AML-193 (cell line): ENCODE measurements at regions not wholly inside any gene's neighbourhood (a gene's known extent, or its start where the extent isn't known, plus 50 kb on each side); places are given as distances from the start of the nearest gene placed in this dataset.
"Not testable (repeated sequence)": the region's sequence is repeated elsewhere in the genome, so short reads cannot be mapped to it uniquely, and the experiment has no call there.

Experiments used
- DNase-seq, 2 experiments: peaks; one replicate each; lab custom pipeline; 2025; lab: John Stamatoyannopoulos, UW

DNA sequence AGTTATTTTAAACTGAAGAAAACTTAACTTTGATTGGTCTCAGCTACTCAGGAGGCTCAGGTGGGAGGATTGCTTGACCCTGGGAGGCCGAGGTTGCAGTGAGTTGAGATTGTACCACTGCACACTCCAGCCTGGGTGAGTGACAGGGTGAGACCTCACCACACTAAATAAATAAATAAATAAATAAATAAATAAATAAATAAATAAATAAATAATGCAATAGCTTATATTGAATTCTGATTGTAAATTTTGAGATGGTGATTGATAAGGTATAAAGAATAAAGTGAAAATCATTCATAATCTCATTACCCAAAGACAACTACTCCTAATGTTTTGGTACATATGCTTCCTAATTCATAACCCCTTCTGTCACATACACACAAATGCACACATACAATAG, 58.1 kb downstream of the TUBA3C start:
- DNase-seq = no peak

DNA sequence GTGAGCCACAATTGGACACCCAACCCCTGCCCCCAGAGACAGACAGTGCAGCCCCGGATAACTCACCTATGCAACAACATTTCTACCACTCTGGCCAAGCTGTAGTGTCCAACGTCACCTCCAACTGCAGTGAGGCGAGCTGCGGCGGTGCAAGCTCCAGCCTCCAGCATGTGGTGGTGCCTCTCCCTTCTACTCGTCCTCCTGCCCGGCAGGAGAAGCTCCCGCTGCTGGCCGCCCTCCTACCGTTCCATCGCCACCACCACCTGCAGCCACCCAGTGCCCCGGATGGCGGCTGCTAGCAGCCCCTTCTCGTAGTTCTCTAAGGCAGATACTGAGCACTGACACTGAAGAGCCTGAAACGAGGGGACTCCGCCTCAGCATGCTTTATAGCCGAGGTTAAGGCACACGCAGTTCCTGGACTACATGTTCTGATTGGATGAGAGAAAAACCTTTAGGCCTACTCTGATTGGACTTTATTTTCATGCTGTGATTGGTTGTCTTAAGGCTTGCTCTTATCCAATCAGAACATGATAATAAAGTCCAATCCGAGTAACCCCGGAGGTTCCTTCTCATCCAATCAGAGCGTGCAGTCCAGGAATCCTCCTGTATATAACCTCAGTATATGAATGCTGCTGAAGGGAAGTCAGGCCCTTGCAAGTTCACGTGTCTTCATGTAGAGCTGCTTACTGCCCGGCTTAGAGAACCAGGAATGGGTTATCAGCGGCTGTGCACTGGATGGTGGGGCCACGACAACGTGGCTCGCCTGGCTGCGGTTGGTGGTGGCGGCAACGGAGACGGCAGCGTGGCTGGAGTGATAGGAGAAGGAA, 63.5 kb downstream of the TUBA3C start:
- DNase-seq = no peak

DNA sequence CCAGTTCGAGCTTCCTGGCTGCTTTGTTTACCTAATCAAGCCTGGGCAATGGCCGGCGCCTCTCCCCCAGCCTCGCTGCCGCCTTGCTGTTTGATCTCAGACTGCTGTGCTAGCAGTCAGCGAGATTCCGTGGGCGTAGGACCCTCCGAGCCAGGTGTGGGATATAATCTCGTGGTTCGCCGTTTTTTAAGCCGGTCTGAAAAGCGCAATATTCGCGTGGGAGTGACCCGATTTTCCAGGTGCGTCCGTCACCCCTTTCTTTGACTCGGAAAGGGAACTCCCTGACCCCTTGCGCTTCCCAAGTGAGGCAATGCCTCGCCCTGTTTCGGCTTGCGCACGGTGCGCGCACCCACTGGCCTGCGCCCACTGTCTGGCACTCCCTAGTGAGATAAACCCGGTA, 72.4 kb downstream of the TUBA3C start:
- not testable (repeated sequence) for DNase-seq

DNA sequence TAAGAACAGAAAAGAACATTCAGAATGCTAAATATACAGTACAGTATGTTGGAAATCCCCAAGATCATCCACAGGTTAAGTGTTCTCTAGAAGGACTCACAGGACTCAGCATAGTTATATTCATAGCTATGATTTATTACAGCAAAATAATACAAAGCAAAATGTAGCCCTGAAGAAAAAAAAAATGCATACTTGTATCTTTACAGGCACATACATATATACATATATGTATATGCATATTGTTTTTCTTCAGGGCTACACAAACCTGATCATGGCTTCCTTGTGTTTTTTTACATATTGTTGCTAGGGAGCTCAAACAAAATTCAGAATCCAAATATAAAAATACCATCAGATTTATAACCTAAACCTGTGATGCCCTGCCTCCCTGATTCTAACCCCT, 78.5 kb downstream of the TUBA3C start:
- no peak for DNase-seq

DNA sequence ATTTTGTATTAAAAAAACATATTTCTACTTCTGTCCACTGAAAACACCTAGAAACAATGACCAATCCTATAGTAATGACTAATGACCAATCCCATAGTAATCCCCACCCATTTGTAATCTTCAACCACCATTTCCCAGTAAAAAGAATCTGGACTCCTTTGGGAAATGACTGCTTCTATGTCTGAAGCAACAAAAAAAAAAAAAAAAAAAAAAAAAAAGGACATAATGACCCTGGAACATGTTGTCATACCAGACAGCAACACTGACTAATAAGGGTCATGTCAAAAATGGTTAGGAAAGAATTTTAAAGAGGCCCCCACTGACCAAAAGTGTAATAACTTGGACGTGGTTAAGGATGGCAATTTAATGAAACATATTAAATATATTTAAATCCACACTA, 88.3 kb downstream of the TUBA3C start:
- DNase-seq = no peak

DNA sequence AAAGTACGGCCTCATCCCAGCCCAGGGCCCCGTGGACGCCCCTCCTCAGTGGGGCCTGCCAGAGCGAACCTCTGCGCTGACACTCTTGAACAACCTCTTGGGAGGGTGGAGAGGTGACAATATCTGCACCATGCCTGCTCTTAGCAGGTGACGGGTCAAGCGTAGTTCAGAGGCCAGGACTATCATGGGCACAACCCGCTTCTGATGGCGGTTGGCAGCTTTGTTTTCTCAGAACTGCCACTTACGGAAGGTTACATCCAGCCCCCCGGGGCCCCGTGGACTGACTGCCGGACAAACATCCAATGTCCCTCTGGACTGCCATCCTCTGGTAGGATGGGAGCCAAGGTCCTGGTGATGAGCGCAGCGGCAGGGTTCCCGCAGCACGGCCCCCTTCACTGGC, 91.1 kb downstream of the TUBA3C start:
- no peak for DNase-seq

DNA sequence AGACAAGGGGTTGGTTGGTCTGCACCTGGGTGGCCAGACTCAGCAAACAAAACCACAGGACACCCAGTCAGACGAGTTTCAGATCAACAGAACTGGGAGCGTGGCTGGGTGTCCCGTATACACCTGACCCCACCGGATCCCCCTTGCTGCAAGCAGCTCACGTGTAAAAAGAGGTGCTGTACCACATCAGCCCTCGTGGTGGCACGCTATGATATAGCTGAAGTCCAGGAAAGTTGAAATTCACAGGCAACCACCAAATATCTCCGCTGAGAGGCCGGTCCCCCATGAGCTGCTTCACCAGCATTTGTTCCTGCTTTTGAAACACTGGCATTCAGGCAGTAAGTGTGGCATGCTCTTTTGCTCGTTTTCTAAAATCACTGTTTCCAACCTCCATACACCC, 92.3 kb downstream of the TUBA3C start:
- no peak for DNase-seq

DNA sequence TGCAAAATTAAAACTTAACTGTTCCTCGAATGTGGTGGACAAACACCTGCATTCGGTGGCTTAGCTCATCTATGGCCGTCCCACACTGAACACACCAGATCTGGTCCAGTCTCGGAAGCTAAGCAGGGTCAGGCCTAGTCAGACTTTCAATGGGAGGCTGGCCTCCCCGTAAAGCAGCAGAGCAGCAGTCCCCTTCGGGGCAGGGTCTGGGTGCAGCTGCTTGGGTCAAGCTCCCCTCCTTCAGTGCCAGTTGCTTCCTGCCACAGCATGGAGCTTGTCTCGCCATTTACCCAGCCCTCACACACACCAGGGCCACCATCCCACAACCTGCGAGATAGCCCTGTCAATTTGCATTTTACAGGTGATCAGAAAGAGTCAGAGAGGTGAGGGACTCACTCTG, 93.2 kb downstream of the TUBA3C start:
- no peak for DNase-seq

DNA sequence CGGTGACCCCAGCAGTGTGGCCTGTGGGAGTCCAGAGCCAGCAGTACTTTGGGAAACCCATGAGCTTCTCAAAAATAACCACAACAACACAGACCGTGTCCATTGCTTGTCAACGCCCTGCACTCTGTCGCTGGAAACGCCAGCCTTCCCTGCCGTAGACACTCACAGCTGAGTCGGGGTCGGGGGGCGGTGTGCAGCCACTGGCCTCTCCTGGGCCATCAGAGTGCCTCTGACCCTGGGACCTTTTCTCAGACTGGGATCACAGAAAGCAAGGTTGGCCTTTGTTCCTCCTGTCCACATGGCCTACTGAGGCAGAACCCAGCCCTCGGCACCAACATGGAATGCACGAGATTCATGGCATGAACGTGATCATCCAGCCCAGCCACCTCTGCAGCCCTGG, 95.7 kb downstream of the TUBA3C start:
- no peak for DNase-seq

DNA sequence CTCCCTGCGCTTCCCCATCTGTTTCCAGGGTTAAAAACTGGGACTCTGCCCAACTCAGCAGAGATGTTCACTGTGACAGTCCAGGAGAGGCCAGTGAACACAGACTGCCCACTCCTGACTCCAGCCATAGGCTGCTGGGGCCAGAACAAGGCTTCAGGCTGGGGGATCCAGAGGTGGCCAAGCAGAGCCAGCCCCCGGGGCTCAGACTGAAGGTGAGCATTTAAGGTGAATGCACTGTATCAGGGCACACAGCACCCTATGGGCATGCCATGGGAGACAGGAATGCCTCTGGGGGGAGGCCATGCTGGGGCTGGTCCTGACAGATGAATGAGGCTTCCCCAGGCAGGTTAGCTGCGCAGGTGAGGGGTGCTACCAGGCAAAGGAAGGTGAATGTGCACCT, 96.4 kb downstream of the TUBA3C start:
- DNase-seq = no peak

DNA sequence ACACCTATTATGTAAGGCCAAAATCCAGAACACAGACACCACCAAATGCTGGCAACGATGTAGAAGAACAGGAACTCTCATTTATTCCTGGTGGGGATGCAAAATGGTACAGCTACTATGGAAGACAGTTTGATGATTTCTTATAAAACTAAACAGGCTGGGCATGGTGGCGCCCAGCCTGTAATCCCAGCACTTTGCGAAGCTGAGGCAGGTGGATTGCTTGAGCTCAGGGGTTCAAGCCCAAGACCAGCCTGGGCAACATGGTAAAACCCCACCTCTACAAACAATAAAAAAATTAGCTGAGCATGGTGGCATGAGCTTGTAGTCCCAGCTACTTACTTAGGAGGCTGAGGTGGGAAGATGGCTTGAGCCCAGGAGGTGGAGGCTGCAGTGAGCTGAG, 98.3 kb downstream of the TUBA3C start:
- DNase-seq = no peak

DNA sequence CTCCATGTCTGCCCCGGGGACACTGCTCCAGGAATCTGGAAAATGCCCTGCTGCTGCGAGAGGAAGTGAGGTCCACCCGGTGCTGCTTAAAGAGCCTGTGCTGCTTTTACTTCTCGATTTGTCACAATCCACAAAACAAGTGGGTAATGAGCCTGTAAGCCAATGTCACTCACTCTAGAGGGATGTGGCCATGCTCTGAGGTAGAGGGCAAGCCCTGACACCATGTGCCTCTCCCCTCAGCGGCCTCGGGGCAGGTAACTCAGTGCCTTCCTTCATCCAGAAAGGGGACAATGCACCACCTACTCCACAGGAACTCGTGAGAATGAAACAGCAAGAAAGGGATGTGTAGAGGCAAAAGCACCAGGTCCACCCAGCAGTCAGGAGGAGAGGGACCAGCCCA, 106.2 kb downstream of the TUBA3C start:
- DNase-seq = no peak

DNA sequence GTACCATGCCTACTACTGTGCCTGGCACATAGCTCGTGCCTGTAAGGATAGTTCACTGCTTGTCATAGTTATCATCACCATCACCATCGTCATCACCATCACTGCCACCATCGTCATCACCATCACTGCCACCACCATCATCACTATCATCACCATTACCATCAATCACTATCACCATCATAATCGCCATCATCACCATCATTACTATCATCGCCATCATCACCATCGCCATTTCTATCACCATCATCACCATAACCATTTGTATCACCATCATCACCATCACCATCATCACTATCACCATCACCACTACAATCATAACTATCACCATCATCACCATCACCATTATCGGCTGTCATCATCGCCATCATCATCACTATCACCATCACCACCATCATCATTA, 107.1 kb downstream of the TUBA3C start:
- no peak for DNase-seq

DNA sequence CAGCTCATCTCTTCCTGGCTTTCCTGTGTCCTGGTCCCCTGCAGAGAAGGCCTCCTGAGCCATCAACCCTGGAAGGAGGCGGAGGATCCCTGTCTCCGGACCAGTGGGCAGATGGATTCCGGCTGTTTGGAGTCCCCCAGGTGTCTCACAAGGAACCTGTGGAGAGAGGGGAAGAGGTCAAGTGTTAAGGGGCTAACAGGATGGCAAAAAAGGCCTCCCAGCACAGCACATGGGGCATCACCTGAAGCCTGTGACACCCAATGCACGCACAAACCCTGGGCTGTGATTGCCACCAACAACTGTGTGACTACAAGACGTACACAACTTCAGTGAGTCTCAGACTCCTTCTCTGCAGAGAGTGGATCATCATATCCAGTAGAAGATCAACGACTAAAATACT, 107.5 kb downstream of the TUBA3C start:
- not testable (repeated sequence) for DNase-seq

DNA sequence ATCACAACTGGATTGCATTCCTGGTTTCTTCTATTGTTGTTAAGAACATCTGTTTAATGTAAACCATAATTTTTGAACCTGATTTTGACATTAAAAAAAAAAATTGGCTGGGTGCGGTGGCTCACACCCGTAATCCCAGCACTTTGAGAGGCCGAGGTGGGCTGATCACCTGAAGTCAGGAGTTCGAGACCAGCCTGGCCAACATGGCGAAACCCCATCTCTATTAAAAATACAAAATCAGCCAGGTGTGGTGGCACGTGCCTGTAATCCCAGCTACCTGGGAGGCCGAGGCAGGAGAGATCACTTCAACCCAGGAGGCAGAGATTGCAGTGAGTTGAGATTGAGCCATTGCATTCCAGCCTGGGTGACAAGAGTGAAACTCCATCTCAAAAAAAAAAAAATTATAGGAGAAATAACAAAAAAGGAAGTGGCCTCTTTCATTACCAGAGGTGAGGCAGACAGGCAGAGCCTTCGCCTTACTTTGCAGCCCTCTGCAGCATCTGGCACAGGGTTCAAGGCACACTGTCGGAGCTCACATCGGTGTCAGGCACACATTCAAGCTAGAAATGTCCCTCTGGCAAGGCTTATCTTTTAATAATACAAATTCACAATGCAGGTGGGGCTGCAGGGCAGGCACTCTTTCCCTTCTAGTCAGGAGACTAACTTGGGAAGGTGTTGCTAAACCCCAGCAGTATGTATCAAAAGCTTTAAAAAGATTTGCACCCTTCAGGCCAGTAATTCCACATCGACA, 108.5 kb downstream of the TUBA3C start:
- DNase-seq = not testable (repeated sequence)

DNA sequence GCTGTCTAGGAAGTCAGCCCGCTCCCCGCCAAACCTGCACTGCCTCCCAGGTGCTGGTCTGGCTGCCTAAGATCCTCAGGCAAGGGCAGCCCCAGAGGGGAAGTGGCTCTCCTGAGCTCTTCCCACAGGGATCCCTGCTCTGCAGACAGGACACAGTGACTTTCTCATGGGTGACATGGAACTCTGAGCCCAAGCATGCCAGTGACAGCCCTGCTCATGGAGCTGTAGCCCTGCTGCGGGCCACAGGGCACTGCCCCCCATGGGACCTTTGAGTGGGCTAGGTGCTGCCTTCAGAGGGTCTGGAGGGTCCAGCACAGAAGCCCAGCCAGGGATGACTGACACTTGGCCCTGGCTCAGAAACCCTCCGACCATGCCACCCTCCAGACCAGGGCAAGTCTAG, 109.1 kb downstream of the TUBA3C start:
- no peak for DNase-seq

DNA sequence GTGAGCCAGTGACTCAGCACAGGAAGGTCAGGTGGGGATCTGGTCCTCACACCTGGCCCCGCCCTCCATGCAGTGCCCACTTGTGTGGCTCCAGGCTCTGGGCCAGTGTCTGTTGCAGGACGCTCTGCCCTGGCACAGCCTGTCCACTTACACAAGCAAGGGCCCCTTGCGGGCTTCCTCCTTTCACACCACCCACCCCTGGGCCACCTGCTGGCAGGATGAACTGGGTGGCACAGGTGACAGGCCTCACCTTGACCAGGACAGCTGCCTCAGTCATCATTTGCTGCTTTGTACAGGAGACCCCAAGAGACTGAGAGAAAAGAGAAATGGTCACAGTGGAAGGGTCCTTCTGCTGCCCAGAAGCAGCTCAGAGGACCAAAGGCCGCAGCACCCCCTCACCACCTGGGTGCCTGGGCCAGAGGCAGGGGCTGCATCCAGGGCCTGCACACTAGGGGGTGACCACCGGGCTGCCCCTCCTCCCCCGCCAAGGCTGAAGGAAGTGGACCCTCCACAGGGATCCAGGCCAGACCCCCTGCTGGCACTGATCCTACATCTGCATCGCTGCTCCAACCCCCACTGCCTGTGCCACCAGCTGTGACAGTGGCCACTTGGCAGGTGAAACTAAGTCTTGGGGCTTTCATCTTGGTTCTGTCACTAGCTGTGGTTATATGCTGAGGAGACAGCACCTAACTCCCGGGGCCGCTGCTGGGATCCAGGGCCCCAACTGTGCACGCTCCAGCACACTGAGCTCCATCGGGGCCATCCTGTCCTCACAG, 110.3 kb downstream of the TUBA3C start:
- no peak for DNase-seq

DNA sequence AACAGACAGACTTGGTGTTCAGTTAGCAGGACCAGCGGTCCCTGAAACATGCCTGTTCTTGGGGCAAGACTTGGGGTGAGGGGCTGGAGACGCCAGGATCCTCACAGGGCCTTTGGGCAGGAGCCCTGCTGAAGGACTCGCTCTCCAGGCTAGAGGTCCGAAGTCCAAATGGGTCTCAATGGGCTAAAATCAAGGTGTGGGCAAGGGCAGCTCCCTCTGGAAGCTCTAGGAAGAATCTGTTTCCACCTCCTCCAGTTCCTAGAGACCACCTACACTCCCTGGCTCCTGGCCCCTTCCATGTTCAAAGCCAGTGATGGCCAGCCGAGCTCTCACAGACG, 111.3 kb downstream of the TUBA3C start:
- DNase-seq = no peak

DNA sequence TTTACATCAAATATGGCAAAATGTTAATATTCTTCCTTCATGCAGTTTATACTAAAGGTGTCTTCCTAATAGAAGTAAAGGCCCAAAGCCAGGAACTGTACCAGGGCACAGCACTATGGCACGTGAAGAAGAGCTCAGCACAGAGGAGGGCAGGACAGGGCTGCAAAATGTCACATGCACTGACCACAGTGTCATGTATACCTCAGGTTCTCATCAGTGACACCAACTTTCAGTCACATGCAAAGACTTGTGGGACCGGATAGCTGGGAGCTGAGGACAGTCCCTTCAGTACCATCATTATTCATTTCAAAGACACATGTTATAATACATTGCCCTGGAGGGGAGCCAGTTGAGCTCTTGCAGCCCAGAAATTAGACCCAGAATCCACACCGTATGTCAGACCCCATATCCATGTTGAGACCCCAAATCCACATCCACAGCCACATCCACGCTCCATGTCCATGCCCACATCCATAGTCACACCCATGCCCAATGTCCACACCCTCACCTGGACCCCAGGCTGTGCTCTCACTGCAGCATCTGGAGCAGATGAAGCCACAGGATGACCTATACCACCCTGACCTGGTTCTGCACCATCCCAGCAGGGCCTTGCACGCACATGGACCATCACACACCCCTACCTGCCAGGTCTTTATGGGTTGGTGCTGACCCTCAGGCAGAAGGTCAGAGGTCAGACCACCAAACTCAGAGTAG, 111.8 kb downstream of the TUBA3C start:
- DNase-seq = no peak

DNA sequence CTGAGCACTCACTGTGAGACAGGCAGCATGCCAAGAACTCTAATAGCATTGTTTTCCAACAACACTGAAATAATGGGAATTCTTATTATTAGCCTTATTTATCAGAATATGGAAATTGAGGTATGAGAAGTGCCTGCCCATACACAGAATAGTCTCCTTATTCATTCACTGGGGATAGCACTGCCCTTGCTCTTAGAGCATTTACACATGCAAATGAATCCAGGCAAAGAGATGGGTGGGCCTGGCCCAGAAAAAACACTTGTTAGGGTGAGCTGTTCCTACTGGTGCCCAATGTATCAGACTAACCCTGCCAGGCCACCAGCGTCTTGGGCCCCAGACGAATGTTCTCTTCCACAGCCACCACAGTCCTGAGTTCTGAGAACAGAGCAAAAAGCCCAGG, 112.9 kb downstream of the TUBA3C start:
- DNase-seq = no peak

DNA sequence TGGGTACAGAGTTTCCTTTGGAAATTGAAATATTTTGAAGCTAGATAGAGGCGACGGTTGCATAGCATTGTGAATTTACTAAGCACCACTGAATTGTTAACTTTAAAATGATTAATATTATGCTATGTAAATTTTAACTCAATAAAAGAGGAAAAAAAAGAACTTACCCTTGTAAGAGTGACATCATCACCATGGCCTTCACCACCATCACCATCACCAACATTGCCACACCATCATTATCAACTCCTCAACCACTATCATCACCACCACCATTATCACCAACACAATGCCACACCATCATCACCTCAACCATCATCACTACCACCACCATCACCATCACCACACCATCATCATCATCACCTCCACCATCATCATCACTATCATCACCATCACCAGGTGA, 113.9 kb downstream of the TUBA3C start:
- DNase-seq = no peak

DNA sequence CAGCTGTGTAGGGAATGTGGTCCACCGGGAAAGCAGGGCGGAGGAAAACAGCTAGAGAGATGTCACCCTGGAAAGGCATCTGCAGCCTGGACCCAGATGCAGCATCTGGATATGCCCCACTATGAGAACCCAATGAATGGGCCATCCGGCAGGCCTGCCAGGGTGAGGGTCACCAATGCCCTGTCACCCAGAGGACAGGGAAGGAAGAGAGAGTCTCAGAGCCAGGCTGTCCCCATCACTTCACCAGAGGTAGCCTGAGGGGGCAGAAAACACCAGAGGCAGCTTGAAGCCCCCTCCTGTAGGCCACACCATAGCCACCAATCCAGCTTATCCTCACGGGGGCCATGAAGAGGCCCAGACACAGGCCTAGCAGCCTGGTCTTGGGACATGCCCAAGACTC, 118.8 kb downstream of the TUBA3C start:
- no peak for DNase-seq
